ENCODE measurements at regions not wholly inside any gene's neighbourhood (a gene's known extent, or its start where the extent isn't known, plus 50 kb on each side); places are given as distances from the start of the nearest gene placed in this dataset.

DNA sequence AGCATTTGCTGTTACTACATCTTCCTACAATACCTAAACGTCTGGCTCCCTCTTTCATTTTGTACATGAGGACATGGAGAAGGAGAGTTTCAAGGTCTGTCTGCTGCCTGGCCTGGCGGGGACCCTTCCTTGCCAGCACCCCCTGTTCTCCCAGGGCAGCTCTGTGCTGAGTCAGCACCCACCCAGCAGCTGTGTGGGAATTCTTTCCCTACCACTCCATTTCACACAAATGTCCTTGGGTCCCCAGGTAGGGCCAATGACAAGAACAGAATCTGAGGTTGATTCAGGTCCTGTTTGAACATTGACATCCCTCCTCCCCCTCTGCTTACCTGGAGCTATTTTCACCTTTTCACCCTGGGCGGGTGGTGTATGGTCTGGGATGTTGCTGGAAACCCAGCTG is 129.9 kb upstream of the ITGA6 start:
- TF ChIP-seq EZH2 (IDR thresholded peaks at IDR 0.05) (no peak), POLR2AphosphoS5 (IDR thresholded peaks at IDR 0.05; ENCODE audit: borderline replicate concordance, low read depth, low read length) (no peak), FOXP2 (optimal IDR thresholded peaks at IDR 0.05; ENCODE audit: control extremely low read depth, extremely low read length, insufficient read depth) (no peak)

All from SK-N-MC (cell line).